ENCODE measurements at regions not wholly inside any gene's neighbourhood (a gene's known extent, or its start where the extent isn't known, plus 50 kb on each side); places are given as distances from the start of the nearest gene placed in this dataset.
"Not testable (repeated sequence)": the region's sequence is repeated elsewhere in the genome, so short reads cannot be mapped to it uniquely, and the experiment has no call there.

DNA sequence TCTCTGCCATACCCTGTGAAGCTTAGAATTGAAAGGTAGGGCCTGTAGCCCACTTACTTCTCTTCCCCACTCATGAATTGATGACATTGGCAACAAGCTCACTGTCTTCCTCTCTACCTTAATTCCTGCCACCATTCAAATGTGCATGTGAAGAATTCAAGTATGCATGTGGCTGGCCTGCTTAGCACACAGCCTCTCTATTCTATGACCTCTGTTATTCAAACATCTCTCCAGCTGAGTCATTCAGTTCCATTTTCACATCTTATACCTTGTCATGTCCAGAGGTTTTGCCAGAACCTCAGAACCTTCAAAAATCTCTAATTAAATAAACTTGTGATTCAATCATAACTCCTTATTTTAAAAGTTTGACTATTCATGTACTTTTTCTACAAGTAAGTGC lies 114.7 kb upstream of the MAN2A1 start:
- DNase-seq = no peak

DNA sequence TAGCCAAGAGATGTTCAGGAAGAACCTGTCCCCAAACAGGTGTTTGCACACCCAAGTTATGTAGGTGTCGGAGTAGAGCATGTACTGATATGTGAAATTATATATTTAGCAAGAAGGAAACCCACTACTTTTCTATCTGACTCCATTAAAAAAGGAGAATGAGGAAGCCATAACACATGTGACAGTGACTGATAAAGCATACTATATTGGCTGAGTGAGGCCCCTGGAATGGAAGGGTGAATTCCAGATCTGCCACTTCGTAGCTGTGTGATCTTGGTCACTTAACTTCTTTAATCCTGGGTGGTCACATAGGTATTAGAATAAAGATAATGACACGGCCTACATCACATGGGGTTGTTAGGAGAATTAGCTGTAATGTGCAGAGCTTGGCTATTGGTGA lies 116.0 kb upstream of the MAN2A1 start:
- DNase-seq = no peak

DNA sequence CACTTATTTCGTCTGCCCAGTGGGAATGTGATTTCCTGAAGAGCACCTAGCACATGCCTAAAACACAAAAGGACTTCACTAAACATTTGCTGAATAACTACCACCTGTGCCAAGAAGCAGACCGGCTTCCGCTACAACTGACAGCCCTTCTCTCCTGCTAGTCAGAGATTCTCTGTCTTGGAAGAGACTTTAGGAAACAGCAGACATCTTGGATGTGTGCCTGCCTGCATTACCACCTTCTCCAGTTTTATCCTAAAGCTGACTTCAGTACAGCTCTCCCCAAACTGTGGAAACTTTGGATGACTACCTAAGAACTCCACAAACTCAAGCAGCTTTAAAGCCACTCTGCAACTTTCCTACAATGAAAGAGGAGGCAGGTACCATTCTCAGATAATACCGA lies 116.5 kb upstream of the MAN2A1 start:
- DNase-seq = no peak

DNA sequence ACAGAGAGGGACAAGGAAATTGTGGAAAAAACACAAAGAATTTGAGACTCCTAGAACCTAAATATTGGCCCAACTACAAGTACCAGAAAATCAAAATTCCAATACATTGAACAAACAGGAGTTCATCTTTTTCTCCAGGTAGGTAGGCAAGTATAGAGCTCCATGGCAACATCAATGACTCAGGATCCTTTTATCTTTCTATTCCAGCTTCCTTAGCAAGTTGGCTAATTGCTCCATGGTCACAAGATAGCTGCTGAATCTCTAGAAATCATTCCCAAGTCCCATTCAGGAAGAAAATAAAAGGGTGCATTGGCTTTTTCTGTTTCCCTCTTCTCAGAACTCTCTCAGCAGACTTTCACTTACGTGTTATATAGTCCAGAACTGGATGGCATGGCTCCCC lies 117.9 kb upstream of the MAN2A1 start:
- DNase-seq = no peak

DNA sequence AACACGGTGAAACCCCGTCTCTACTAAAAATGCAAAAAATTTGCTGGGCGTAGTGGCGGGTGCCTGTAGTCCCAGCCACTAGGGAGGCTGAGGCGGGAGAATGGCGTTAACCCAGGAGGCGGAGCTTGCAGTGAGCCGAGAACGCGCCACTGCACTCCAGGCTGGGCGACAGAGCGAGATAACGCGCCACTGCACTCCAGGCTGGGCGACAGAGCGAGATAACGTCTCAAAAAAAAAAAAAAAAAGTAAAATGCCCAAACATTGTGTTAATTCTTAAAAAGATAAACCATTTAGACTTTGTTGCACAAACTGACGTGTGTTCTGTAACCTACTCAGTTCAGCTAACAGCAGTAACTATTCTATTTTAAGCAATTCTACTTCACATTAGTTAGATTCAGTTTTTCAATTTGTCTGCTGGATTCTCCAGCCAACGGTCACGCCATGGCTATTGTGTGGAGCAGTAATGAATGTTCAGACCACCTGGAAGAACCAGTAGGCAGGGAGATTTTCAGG lies 119.3 kb upstream of the MAN2A1 start:
- no peak for DNase-seq

DNA sequence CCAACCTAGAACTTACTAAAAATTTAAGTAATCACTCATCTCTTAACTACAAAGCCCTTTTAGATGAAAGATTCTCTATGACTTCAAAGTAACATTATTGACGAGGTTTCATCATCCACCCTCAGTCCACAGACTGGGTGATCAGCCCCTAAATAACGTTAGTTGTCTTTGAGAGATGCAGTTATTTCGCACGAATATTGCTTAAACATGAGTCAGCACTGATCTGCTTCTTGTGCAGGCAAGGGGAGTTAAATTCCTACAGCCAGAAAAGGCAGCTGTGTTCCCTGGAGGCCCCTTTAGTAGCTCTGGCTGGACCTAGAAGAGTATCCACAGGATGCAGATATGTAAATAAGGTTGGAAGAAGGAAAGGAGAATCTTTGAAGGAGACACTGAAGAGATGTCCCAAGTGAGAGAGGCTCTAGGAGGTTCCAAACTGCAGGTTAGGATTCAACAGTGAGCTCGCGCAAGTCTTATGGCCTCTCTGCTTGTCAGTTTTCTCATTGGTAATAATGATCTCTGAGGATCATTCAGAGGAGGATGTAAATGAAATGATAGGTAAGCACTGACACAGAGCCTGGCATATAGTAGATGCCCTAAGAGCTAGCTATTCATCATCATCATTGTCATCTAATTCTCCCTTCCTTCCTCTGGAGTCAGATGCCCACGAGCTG lies 122.2 kb upstream of the MAN2A1 start:
- no peak for DNase-seq

DNA sequence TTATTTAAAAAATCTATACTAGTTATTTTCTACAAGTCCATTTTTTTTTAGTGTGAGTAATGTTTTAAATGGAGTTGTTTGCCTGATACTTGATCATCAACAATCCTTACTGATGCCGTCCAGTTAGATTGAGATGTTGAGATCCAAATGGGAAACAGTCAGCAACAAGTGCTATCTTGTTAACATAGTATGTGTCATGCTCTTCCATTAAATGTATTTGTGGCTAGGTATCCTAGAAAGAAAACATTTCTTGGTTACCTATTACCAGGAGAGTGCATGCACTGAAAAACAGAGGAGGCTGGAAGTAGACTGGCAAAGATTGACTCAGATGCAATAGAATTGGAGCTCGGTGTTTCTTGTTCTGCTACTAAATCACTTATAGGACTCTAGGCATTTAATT lies 123.4 kb upstream of the MAN2A1 start:
- no peak for DNase-seq

DNA sequence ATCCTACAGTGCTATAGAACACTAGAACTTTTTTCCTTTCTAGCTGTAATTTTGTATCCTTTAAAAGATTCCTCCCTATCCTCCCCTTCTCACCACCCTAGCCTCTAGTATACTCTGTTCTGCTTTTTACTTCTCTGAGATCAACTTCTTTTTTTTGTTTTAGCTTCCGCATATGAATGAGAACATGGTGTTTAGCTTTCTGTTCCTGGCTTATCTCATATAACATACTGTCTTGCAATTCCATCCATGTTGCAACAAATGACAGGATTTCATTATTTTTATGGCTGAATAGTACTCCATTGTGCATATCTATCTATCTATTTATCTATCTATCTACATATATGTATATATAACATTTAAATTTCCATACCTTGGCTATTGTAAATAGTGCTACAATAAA lies 126.0 kb upstream of the MAN2A1 start:
- DNase-seq = no peak

DNA sequence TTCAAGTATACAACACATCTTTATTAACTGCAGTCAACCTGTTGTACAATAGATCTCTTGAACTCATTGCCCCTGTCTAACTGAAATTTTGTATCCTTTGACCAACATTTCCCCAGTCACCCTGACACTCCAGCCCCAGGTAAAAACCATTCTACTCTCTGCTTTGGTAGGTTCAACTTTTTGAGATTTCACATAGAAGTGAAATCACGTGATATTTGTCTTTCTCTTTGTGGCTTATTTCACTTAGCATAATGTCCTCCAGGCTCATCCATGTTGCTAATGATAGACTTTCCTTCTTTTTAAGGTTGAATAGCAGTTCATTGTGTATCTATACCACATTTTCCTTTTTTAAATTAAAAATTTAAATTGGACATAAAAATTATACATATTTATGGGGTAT lies 126.5 kb upstream of the MAN2A1 start:
- DNase-seq = no peak

DNA sequence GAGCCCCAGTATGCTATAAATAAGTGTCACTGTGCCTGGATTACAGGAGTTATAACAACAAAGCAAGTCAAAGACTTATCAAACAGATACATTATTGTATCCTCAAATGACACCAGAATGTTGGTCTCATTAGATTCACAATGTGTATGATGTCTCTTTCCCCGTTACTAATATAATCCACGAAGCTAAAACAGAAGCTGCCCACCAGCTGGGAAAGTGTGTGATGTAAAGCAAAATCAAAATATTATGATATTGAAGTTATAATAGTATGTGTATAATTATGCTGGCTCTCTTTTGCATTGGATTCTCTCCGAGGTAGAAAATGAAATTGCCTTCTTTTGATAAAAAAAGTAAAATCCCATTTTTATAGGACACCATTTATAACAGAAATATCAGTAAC lies 127.3 kb upstream of the MAN2A1 start:
- DNase-seq = no peak

DNA sequence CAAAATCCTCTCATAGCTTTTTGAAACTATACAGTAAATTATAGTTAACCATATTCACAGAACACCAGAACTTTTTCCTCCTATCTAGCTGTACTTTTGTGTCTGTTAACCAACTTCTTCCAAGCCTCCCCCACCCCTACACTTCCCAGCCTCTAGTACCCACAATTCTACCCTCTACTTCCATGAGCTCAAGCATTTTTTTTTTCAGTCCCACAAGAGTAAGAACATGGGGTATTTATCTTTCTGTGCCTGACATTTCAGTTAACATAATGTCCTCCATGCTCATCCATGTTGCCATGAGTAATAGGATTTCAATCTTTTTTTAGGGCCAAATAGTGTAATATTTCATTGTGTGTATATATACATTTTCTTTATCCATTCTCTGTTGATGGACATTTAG lies 128.3 kb upstream of the MAN2A1 start:
- no peak for DNase-seq

DNA sequence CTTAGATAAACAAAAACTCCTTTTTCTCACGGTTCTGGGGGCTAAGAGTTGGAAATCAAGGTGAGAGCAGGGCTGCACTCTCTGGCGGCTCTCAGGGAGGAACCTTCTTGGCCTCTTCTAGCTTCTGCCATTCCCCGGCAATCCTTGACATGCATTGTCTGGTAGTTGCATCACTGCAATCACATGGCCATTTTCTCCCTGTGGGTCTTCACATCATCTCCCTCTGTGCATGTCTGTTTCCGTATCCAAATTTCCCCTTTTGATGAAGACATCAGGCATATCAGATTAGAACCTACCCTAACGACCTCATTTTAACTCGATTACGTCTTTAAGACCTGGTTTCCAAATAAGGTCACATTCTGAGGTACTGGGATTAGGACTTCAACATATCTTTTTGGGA lies 129.2 kb upstream of the MAN2A1 start:
- no peak for DNase-seq

DNA sequence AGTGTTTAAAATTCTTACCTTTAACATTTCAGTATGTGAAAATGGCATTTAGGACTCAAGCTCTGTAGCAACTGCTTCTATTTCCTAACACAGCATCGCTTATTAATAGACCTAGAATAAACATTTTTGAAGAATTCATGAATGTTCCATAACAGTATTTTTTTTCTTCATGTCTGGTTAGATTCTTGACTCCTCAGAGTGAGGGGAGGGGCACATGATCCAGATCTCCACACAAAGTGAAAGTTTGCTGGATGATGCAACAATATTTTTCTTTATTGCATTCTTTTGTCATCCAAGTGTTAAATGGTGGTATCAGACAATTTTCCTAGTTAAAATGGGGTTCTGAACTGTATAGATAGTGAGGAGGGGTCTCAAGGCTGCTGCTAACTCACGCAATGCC lies 130.8 kb upstream of the MAN2A1 start:
- DNase-seq = no peak

DNA sequence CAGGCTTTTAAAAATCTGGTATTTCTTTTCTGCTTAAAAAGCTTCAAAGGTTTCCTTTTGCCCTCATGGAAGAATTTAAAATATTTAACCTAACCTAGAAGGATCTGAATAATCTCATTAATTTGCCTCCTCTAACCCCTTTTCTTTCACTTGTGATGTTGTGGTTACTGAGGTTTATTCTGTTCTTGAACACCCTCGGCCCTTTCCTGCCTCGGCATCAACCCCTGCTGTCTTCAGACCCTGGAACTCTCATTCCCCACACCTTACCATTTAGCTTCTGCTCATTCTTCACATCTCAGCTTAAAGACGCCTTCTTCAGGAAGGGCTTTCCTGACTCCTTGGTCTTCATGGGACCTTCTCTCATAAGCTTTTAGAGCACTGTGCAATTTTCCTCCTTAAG lies 131.4 kb upstream of the MAN2A1 start:
- DNase-seq = no peak

DNA sequence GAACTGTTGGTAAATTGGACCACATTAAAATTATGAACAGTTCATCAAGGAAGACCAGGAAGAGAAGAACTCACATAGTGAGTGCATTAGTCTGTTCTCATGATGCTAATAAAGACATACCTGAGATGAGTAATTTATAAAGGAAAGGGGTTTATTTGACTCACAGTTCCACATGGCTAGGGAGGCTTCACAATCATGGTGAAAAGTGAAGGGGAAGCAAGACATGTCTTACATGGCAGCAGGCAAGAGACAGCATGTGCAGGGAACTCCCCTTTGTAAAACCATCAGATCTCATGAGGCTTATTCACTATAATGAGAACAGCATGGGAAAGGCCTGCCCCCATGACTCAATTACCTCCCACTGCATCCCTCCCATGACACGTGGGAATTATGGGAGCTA lies 135.9 kb upstream of the MAN2A1 start:
- DNase-seq = no peak

DNA sequence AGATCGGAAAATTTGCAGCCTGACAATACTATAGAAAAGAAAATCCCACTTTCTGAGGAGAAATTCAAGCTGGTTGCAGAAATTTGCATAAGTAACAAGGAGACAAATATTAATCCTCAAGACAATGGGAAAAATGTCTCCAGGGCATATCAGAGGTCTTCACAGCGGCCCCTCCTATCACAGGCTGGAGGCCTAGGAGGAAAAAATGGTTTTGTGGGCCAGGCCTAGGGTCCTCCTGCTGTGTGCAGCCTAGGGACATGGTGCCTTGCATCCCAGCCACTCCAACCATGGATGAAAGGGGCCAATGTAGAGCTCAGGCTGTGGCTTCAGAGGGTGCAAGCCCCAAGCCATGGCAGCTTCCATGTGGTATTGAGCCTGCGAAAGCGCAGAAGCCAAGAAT lies 138.5 kb upstream of the MAN2A1 start:
- not testable (repeated sequence) for DNase-seq

DNA sequence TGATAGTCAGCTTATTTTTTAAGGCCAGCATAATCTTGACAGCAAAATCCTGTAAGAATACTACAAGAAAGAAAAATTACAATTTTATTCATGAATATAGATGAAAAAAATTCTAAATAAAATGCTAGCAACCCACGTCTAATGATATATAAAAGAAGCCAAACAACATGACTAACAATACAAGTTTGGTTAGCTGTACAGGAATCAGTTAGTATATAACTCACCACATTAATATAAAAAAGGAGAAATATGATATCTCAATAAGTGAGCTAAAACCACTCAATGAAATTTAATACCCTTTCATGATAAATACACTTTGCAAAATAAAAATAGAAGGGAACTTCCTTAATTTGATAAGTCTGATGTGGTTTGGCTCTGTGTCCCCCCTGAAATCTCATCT lies 139.7 kb upstream of the MAN2A1 start:
- no peak for DNase-seq

DNA sequence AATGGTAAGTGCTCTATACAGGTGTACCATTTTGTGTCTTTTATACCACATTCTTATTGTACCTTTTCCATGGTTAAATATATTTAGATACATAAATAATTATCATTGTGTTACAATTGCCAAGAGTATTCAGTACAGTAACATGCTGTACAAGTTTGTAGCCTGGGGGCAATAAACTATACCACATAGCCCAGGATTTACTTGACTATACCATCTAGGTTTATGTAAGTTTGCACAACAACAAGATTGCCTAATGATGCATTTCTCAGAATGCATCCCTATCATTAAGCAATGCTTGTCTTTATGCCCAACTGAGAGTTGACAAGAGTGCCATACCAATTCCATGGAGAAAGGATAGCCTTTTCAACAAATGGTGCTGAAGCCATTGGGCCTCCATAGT lies 136.7 kb upstream of the PJA2 start:
- DNase-seq = no peak

DNA sequence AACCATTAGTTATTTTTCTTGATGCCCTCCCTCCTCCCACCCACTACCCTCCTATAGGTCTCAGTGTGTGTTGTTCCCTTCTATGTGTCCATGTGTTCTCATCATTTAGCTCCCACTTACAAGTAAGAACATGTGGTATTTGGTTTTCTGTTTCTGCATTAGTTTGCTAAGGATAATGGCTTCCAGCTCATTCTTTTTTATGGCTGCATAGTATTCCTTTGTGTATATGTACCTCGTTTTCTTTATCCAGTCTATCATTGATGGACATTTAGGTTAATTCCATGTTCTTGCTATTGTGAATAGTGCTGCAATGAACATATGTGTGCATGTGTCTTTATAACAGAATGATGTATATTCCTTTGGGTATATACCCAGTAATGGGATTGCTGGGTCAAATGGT lies 135.1 kb upstream of the PJA2 start:
- DNase-seq = not testable (repeated sequence)

DNA sequence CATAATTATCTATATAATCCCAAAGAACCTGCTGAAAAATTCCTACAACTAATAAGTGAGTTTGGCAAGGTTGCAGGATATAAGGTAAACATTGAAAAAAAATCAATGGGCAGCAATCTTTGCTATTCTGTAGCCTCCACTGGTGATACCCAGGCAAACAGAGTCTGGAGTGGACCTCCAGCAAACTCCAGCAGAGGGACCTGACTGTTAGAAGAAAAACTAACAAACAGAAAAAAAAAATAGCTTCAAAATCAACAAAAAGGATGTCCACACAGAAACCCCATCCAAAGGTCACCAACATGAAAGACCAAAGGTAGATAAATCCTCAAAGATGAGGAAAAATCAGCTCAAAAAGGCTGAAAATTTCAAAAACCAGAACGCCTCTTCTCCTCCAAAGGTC lies 128.9 kb upstream of the PJA2 start:
- not testable (repeated sequence) for DNase-seq

DNA sequence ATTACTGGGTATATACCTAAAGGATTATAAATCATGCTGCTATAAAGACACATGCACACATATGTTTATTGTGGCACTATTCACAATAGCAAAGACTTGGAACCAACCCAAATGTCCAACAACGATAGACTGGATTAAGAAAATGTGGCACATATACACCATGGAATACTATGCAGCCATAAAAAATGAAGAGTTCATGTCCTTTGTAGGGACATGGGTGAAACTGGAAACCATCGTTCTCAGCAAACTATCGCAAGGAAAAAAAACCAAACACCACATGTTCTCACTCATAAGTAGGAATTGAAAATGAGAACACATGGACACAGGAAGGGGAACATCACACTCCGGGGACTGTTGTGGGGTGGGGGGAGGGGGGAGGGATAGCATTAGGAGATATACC lies 125.3 kb upstream of the PJA2 start:
- DNase-seq = not testable (repeated sequence)

DNA sequence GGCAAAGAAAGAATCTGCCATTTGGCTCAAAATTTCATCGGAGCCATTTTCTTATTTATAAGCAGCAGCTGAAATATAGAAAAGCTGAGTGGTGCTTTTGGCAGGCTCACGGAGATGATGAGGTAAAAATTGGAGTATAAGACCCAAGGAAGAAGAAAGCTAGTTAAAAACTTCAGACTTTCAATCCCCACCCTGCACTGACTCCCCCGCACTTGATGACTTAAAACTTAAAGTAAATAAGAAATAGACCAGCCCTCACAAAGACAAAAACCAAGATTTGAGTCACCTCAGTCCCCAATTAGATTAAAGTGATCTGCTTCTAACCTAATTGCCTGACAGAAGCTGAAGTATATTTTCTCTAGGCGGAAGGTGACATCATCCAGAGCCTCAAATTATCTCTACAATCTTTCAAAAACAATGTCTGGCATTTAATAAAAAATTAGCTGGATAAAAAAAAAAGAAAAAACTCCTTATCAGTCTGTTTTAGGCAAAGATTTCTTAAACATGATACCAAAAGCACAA lies 124.0 kb upstream of the PJA2 start:
- DNase-seq = no peak

DNA sequence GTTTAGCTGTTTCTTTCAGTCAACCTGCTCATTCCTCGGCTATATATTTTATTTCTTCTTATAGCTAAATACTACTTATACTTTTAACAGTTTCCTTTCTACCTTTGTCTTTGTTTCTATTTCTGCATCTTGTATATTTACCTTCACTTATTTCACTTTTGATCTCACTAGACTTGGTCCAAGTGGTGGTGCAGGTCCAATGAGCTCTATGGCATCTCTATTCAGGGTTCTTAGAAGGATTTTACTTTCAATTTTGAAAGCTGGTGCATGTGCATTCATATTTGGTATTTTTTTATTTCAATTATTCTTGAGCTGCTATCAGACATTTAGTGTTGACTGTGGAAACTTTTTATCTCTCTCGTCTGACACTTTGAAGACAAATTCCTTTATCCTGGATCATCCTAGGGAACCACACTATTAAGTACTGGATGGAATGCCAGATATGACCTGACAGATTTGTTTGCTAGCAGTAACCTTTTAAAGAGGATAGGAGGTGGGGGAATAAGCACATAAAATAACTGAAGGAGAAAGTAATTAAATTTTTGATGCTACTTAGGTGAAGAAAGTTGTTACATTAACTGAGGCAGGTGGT lies 123.1 kb upstream of the PJA2 start:
- DNase-seq = no peak

DNA sequence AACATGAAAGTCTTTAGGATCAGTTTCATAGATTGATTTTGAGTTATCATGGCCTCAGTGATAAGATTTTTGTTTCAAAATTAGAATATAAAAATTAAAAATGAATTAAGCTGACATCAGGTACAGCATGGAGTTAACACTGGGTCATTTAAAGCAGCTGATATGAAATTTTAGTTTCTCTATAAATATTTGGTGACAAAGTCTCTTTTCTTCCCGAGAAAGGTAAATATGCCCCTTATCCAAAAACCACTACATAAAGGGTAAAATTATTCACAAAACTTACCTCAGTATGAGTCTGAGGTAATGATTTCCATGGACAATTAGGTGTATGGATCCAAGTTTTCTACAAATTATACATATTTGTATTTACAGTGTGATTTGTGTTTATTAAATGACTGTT lies 121.5 kb upstream of the PJA2 start:
- DNase-seq = no peak

DNA sequence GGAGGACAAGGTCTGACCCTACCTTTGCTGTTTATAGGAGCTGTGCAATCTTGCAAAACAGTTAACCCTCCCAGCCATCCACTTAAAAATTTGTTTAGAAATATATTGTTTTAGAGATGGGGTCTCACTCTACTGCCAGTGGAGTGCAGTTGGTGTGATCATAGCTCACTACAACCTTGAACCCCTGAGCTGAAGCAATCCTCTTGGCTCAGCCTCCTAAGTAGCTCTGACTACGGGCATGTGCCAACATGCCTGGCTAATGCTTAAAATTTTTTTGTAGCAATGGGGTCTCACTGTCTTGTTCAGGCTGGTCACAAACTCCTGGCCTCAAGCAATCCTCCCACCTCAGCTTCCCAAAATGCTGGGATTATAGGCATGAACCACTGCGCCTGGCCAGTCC lies 120.2 kb upstream of the PJA2 start:
- no peak for DNase-seq

All from activated CD4-positive, alpha-beta T cell treated with anti-CD3 and anti-CD28 coated beads, Interleukin-10, Interleukin-2, amounts not matched to agents 100 ng/mL and 50 ng/mL, durations not matched to agents 16 hours and 8 hours (primary cell).